ENCODE measurements at regions not wholly inside any gene's neighbourhood (a gene's known extent, or its start where the extent isn't known, plus 50 kb on each side); places are given as distances from the start of the nearest gene placed in this dataset.

GRCh38 chr1:212228076-212228475, 57.1 kb upstream of the PPP2R5A start:
- Histone ChIP-seq H3K27me3 (ENCODE audit: control insufficient read depth in 2 of 2, insufficient read depth in 2 of 2, low read length in 2 of 2) (peaks cover 2 to 6% of the 10 kb centered on the region in 2 experiments), H3K9me1 (replicated peaks; ENCODE audit: control insufficient read depth, extremely low read depth, insufficient read depth, low read length) (no peaks in the 10 kb centered on the region), H3K27ac (ENCODE audit: insufficient read depth, low read depth, low read length) (no peak overlapping the region), H3K4me3 (replicated peaks in 1 of 3; ENCODE audit: insufficient read depth in 1 of 3, low read depth in 1 of 3, low read length in 3 of 3) (no peak overlapping the region), H3K4me2 (ENCODE audit: insufficient read depth, low read length) (no peak overlapping the region), H4K20me1 (replicated peaks; ENCODE audit: control insufficient read depth, extremely low read depth, insufficient read depth, low read length) (no peaks in the 10 kb centered on the region), H3K4me1 (ENCODE audit: control insufficient read depth, extremely low read depth, insufficient read depth, low read length) (no peaks in the 10 kb centered on the region), H3K36me3 (ENCODE audit: control insufficient read depth in 2 of 2, extremely low read depth in 1 of 2, insufficient read depth in 2 of 2, low read length in 2 of 2) (no peaks in the 10 kb centered on the region), H2AFZ (ENCODE audit: low read depth, low read length) (no peak overlapping the region), H3K9ac (replicated peaks; ENCODE audit: extremely low read depth, insufficient read depth, low read length) (no peak overlapping the region), H3K9me3 (replicated peaks; ENCODE audit: control insufficient read depth, insufficient read depth, low read length) (no peaks in the 10 kb centered on the region), H3K79me2 (ENCODE audit: control insufficient read depth, insufficient read depth, low read length) (no peaks in the 10 kb centered on the region)
- FAIRE-seq (no peak), DNase-seq (ENCODE audit: low read depth, low spot score) (no peak)
- no peak for TF ChIP-seq JUN (IDR thresholded peaks at IDR 0.05; ENCODE audit: borderline replicate concordance, insufficient read depth, insufficient read length, low read depth)
- TF ChIP-seq, protein P1, sequence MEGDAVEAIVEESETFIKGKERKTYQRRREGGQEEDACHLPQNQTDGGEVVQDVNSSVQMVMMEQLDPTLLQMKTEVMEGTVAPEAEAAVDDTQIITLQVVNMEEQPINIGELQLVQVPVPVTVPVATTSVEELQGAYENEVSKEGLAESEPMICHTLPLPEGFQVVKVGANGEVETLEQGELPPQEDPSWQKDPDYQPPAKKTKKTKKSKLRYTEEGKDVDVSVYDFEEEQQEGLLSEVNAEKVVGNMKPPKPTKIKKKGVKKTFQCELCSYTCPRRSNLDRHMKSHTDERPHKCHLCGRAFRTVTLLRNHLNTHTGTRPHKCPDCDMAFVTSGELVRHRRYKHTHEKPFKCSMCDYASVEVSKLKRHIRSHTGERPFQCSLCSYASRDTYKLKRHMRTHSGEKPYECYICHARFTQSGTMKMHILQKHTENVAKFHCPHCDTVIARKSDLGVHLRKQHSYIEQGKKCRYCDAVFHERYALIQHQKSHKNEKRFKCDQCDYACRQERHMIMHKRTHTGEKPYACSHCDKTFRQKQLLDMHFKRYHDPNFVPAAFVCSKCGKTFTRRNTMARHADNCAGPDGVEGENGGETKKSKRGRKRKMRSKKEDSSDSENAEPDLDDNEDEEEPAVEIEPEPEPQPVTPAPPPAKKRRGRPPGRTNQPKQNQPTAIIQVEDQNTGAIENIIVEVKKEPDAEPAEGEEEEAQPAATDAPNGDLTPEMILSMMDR (IDR thresholded peaks at IDR 0.05; ENCODE audit: extremely low read depth in 1 of 2, insufficient read depth in 1 of 2, low read depth in 1 of 2, low read length in 2 of 2): no peak
- no peak for TF ChIP-seq POLR2AphosphoS5 (IDR thresholded peaks at IDR 0.05; ENCODE audit: insufficient read depth, low read depth, low read length)
- TF ChIP-seq EZH2 (IDR thresholded peaks at IDR 0.05; ENCODE audit: borderline replicate concordance, low read depth, low read length, severe bottlenecking): no peak
- TF ChIP-seq GATA2 (IDR thresholded peaks at IDR 0.05; ENCODE audit: insufficient read depth, insufficient read length, low read depth, low read length): no peak
- TF ChIP-seq POLR2A (IDR thresholded peaks at IDR 0.05; ENCODE audit: low read depth, low read length): no peak
- no peak for TF ChIP-seq FOS (IDR thresholded peaks at IDR 0.05; ENCODE audit: borderline replicate concordance, insufficient read depth, low read length)
- intact Hi-C loops (cut with micrococcal nuclease): no loop called here
- ChIA-PET CTCF (interaction anchor here (1.1 to 2.7 kb wide), 2 partner anchors 10 to 62 kb away, joined by 3 to 7 read pairs; no protein-coding TSS in a partner anchor), POLR2A (no interaction called here)
- BruUV-seq (replicated peaks): no TSS peak
- dilution Hi-C loops (cut with MboI; ENCODE audit: extremely low pct_ligation_motif_present, low sequenced_read_pairs): no loop called here
